Keratinocyte (primary cell): ENCODE measurements at regions not wholly inside any gene's neighbourhood (a gene's known extent, or its start where the extent isn't known, plus 50 kb on each side); places are given as distances from the start of the nearest gene placed in this dataset.

Experiments
- DNase-seq: peaks from one replicate; pipeline ENCODE4 v3.0.0-alpha.2; 2011; ENCODE audit warnings: low read depth, missing footprints, low spot score
- FAIRE-seq: peaks from 2 replicates; lab custom pipeline; 2011; peaks lifted over from hg19 to GRCh38; lab: Jason Lieb, UNC
- H2AFZ ChIP-seq: 2 replicates; pipeline ENCODE4 v1.6.0; 2012; ENCODE audit warnings: low read length, control low read depth, inconsistent platforms; ENCODE audit not compliant: control insufficient read depth
- H3K27ac ChIP-seq: 2 replicates; pipeline ENCODE4 v1.5.1; 2011; ENCODE audit warnings: low read length; ENCODE audit not compliant: control insufficient read depth, insufficient read depth
- H3K27me3 ChIP-seq: 3 replicates; pipeline ENCODE4 v1.6.0; 2011; ENCODE audit warnings: low read length; ENCODE audit not compliant: control insufficient read depth, insufficient read depth; ENCODE audit errors: extremely low read depth
- H3K36me3 ChIP-seq, 2 experiments: 2 replicates in 1 of 2; 3 replicates in 1 of 2; pipeline ENCODE4 v1.5.1; 2011; ENCODE audit warnings: low read length in 2 of 2, mild to moderate bottlenecking in 1 of 2; ENCODE audit not compliant: control insufficient read depth in 2 of 2, insufficient read depth in 2 of 2; ENCODE audit errors: extremely low read depth in 1 of 2
- H3K4me1 ChIP-seq: 3 replicates; pipeline ENCODE4 v1.5.1; 2011; ENCODE audit warnings: low read length; ENCODE audit not compliant: control insufficient read depth, insufficient read depth; ENCODE audit errors: extremely low read depth
- H3K4me2 ChIP-seq: 3 replicates; pipeline ENCODE4 v1.6.0; 2011; ENCODE audit warnings: low read depth, low read length; ENCODE audit not compliant: control insufficient read depth, insufficient read depth; ENCODE audit errors: extremely low read depth
- H3K4me3 ChIP-seq, 3 experiments: fragments of 200-600 bp in 1 of 3; sonication (generic) in 1 of 3; 2 replicates in 2 of 3; 3 replicates in 1 of 3; pipeline ENCODE4 v1.5.1; 2011 to 2016; ENCODE audit warnings: low read length in 3 of 3, mild to moderate bottlenecking in 3 of 3, control low read depth in 2 of 3, inconsistent platforms in 1 of 3, low read depth in 1 of 3, mixed read lengths in 1 of 3, mixed run types in 1 of 3, moderate library complexity in 1 of 3; ENCODE audit not compliant: control insufficient read depth in 2 of 3, insufficient read depth in 2 of 3; ENCODE audit errors: extremely low read depth in 1 of 3
- H3K79me2 ChIP-seq: 2 replicates; pipeline ENCODE4 v1.6.0; 2012; ENCODE audit warnings: low read length; ENCODE audit not compliant: control insufficient read depth, insufficient read depth
- H3K9ac ChIP-seq: 3 replicates; pipeline ENCODE4 v1.6.0; 2011; ENCODE audit warnings: low read length; ENCODE audit not compliant: control insufficient read depth, insufficient read depth; ENCODE audit errors: extremely low read depth
- H3K9me1 ChIP-seq: 3 replicates; pipeline ENCODE4 v1.6.0; 2011; ENCODE audit warnings: low read length; ENCODE audit not compliant: control insufficient read depth, insufficient read depth; ENCODE audit errors: extremely low read depth
- H3K9me3 ChIP-seq: 2 replicates; pipeline ENCODE4 v1.5.1; 2012; ENCODE audit warnings: low read depth, low read length; ENCODE audit not compliant: control insufficient read depth
- H4K20me1 ChIP-seq: 3 replicates; pipeline ENCODE4 v1.6.0; 2011; ENCODE audit warnings: low read length; ENCODE audit not compliant: control insufficient read depth, insufficient read depth; ENCODE audit errors: extremely low read depth
- EZH2 ChIP-seq: IDR thresholded peaks from one replicate; pipeline ENCODE4 v1.6.1; 2012; ENCODE audit warnings: inconsistent platforms, mild to moderate bottlenecking, low read length, moderate library complexity
- dilution Hi-C: fragments of 300-500 bp; cut with MboI; formaldehyde crosslinking; loops from one replicate; pipeline ENCODE4 v1.7.0; 2020; ENCODE audit warnings: low sequenced_read_pairs; ENCODE audit not compliant: extremely low pct_ligation_motif_present
- TF ChIP-seq, protein P1 (sequence below), 3 experiments: IDR thresholded peaks in 1 of 3; conservative IDR thresholded peaks in 1 of 3; optimal IDR thresholded peaks in 1 of 3; 2 replicates in 2 of 3; 3 replicates in 1 of 3; pipeline versions ENCODE3 to v1.5.1; 2011; ENCODE audit warnings: low read length in 3 of 3, mild to moderate bottlenecking in 3 of 3, moderate library complexity in 2 of 3, control low read depth in 1 of 3, inconsistent platforms in 1 of 3; ENCODE audit not compliant: insufficient read depth in 2 of 3; ENCODE audit errors: extremely low read depth in 1 of 3

DNA sequence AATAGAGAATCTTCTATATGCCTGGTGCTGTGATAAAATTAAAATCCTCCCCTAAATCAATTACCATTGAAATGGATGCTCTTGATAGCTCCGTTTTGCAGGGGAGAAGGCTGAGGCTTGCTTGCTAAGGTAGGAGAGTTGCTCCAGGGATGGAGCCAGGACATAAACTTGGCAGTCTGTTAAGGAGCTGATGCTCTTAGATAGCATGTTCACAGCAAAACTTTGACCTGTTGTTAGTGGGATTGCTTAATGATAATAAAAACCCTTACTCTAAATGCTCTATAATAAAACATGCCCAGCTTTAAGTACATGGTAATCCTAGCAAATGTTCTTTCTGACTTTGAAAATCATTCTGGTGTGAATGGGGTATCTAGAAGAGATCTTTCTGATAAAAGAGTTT, 228.4 kb upstream of the JAG1 start:
- H3K9me1 ChIP-seq = no peaks in the 10 kb centered on the region
- no peaks in the 10 kb centered on the region for H4K20me1 ChIP-seq
- no peak overlapping the region for H3K27ac ChIP-seq
- dilution Hi-C loops = no loop called here
- H3K9me3 ChIP-seq = no peaks in the 10 kb centered on the region
- TF ChIP-seq EZH2 = no peak
- TF ChIP-seq, protein P1, sequence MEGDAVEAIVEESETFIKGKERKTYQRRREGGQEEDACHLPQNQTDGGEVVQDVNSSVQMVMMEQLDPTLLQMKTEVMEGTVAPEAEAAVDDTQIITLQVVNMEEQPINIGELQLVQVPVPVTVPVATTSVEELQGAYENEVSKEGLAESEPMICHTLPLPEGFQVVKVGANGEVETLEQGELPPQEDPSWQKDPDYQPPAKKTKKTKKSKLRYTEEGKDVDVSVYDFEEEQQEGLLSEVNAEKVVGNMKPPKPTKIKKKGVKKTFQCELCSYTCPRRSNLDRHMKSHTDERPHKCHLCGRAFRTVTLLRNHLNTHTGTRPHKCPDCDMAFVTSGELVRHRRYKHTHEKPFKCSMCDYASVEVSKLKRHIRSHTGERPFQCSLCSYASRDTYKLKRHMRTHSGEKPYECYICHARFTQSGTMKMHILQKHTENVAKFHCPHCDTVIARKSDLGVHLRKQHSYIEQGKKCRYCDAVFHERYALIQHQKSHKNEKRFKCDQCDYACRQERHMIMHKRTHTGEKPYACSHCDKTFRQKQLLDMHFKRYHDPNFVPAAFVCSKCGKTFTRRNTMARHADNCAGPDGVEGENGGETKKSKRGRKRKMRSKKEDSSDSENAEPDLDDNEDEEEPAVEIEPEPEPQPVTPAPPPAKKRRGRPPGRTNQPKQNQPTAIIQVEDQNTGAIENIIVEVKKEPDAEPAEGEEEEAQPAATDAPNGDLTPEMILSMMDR (optimal IDR thresholded peaks at IDR 0.05 in 1 of 3, IDR thresholded peaks at IDR 0.05 in 1 of 3, conservative IDR thresholded peaks at IDR 0.05 in 1 of 3; ENCODE audit: extremely low read depth in 1 of 3, insufficient read depth in 2 of 3, low read length in 3 of 3) = no peak
- FAIRE-seq (no peak), DNase-seq (no peak)
- H3K79me2 ChIP-seq = no peaks in the 10 kb centered on the region
- peaks cover 6% of the 10 kb centered on the region for H3K4me1 ChIP-seq
- H3K27me3 ChIP-seq = no peaks in the 10 kb centered on the region
- no peak overlapping the region for H2AFZ ChIP-seq
- no peak overlapping the region for H3K4me2 ChIP-seq
- H3K36me3 ChIP-seq = no peaks in the 10 kb centered on the region
- no peak overlapping the region for H3K4me3 ChIP-seq
- no peak overlapping the region for H3K9ac ChIP-seq

DNA sequence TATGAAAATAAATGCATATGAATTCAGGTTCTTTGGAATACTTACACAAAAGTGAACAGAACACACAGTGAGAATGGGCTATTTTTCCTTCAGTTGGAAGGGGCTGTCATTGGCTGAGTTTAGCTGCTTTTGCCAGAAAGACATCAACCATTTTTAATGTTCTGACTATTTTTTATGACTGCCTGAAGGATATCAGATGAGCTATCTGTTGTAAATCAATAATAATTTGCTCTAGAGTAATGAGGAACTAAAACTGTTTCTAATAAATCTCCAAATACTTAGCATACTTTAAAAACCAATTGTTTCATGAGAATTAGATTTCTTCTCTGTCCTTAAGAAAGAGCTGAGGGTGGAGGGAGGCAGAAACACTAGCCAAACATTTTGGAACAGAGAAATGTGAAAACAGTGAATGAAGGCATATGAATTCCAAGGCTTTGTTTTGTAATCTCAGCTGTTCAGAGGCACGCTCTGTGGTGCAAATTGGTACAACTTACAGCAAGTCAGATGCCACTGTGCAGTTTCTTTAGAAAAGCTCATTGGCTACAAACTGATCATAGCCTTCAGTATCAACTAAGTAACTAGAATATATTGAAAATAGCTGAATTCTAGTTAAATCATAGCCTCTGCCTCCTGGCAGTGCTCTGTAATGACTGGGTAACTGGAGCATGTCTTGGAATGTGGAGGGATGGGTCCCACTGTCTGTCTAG, 228.9 kb upstream of the JAG1 start:
- H3K4me2 ChIP-seq = no peak overlapping the region
- dilution Hi-C loops = no loop called here

More for the DNA sequence above, 228.9 kb upstream of the JAG1 start:
- TF ChIP-seq, protein P1 (optimal IDR thresholded peaks at IDR 0.05 in 1 of 3, IDR thresholded peaks at IDR 0.05 in 1 of 3, conservative IDR thresholded peaks at IDR 0.05 in 1 of 3; ENCODE audit: extremely low read depth in 1 of 3, insufficient read depth in 2 of 3, low read length in 3 of 3) = no peak
- TF ChIP-seq EZH2 = no peak
- Histone ChIP-seq H3K27ac (no peak overlapping the region), H3K9me3 (no peaks in the 10 kb centered on the region), H4K20me1 (no peaks in the 10 kb centered on the region), H2AFZ (no peak overlapping the region), H3K4me1 (peaks cover under 1% of the 10 kb centered on the region), H3K79me2 (no peaks in the 10 kb centered on the region), H3K9me1 (no peaks in the 10 kb centered on the region), H3K9ac (no peak overlapping the region), H3K4me3 (no peak overlapping the region), H3K27me3 (no peaks in the 10 kb centered on the region), H3K36me3 (no peaks in the 10 kb centered on the region)
- FAIRE-seq (no peak), DNase-seq (no peak)
